Ovary (tissue), 7 donors: ENCODE measurements at regions not wholly inside any gene's neighbourhood (a gene's known extent, or its start where the extent isn't known, plus 50 kb on each side); places are given as distances from the start of the nearest gene placed in this dataset.

Experiments
- DNase-seq, 5 donors: peaks; one replicate each; pipeline ENCODE4 v3.0.0-alpha.2; 2019 to 2020
- H3K27ac ChIP-seq, 2 donors: fragments of 200-600 bp; one replicate each; pipeline versions ENCODE4 v1.5.1 to v1.8.0; 2019 to 2022
- H3K27me3 ChIP-seq: fragments of 200-600 bp; one replicate; pipeline ENCODE4 v1.8.0; 2022
- H3K36me3 ChIP-seq: fragments of 200-600 bp; sonication (generic); one replicate; pipeline ENCODE4 v1.5.1; 2019
- H3K4me1 ChIP-seq: one replicate; pipeline ENCODE4 v1.8.1; 2013; ENCODE audit warnings: mild to moderate bottlenecking, moderate library complexity; ENCODE audit not compliant: insufficient read depth
- H3K4me3 ChIP-seq: fragments of 200-600 bp; sonication (generic); one replicate; pipeline ENCODE4 v1.5.1; 2017
- H3K9me3 ChIP-seq, 2 donors: fragments of 200-600 bp in 1 of 2; sonication (generic) in 1 of 2; one replicate each; pipeline versions ENCODE4 v1.5.1 to v1.8.1; 2013 to 2019; ENCODE audit warnings: mild to moderate bottlenecking in 1 of 2, moderate library complexity in 1 of 2
- EP300 ChIP-seq: sonication (generic); formaldehyde crosslinking; IDR thresholded peaks from one replicate; pipeline ENCODE4 v1.6.1; 2017; ENCODE audit warnings: antibody characterized with exemption
- POLR2A ChIP-seq: fragments of 450-650 bp; IDR thresholded peaks from one replicate; pipeline ENCODE4 v1.6.1; 2017; ENCODE audit warnings: antibody characterized with exemption, mild to moderate bottlenecking, moderate library complexity
- WGBS, 3 donors: extraction: QIAGEN DNeasy Blood & Tissue Kit in 1 of 3; methylation state at CpG; one replicate each; pipeline versions ENCODE4 v1.1.5 to v1.1.7; 2013 to 2017; 5-methylcytosine and 5-hydroxymethylcytosine counted together
- intact Hi-C, 4 donors: fragments of 100-400 bp; cut with DNase I; formaldehyde crosslinking; loops; one replicate each; pipeline versions ENCODE4 v1.11.0 to v1.15.1; 2022 to 2023
- TF ChIP-seq, protein P1 (sequence below), 3 donors: fragments of 450-650 bp in 2 of 3; fragments of 200-600 bp in 1 of 3; IDR thresholded peaks; one replicate each; pipeline versions ENCODE4 v1.5.1 to v1.8.0; 2016 to 2022; ENCODE audit warnings: antibody characterized with exemption in 3 of 3, mild to moderate bottlenecking in 1 of 3
- donor health status: DM: no; HTN: no; CAD: no; lungs with moderate emphysema.
- donor health status: DM: no; HTN: no; CAD: no.
- donor health status: Bipolar disorder and iron deficiency.
- donor health status: DM: no; HTN: no; CAD: no.
- donor health status: DM: yes; HTN: yes; CAD: no.

DNA sequence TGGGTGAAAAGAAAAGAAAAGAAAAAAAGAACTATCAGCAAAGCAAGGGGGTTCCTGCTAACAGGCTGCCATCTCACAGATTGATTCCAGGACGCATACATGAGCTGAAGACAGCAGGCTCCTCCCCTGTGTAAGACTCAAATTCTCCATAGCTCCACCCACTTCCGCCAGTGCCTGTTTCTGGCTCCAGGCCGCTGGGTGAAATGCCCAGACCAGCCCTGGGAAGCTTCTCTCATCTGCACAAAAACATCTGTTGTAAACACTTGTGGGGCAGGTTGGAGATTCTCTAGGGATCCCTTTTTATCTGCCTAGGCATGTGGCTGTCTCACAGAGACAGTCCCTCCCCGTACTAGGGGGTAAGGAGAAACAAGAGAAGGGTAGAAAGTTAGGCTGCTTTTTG, 1054.4 kb upstream of the SPRY2 start:
- H3K9me3 ChIP-seq = no peaks in the 10 kb centered on the region
- H3K4me1 ChIP-seq = no peaks in the 10 kb centered on the region
- no peaks in the 10 kb centered on the region for H3K27me3 ChIP-seq
- TF ChIP-seq, protein P1, sequence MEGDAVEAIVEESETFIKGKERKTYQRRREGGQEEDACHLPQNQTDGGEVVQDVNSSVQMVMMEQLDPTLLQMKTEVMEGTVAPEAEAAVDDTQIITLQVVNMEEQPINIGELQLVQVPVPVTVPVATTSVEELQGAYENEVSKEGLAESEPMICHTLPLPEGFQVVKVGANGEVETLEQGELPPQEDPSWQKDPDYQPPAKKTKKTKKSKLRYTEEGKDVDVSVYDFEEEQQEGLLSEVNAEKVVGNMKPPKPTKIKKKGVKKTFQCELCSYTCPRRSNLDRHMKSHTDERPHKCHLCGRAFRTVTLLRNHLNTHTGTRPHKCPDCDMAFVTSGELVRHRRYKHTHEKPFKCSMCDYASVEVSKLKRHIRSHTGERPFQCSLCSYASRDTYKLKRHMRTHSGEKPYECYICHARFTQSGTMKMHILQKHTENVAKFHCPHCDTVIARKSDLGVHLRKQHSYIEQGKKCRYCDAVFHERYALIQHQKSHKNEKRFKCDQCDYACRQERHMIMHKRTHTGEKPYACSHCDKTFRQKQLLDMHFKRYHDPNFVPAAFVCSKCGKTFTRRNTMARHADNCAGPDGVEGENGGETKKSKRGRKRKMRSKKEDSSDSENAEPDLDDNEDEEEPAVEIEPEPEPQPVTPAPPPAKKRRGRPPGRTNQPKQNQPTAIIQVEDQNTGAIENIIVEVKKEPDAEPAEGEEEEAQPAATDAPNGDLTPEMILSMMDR (IDR thresholded peaks at IDR 0.05) = no peak
- TF ChIP-seq EP300 (no peak), POLR2A (no peak)
- no peak for DNase-seq
- H3K27ac ChIP-seq = no peak overlapping the region
- no peak overlapping the region for H3K4me3 ChIP-seq
- intact Hi-C loops = no loop called here
- 57 to 75% (median 66%) methylated on average over 4 of the region's 4 CpGs for WGBS, 3 donors
- H3K36me3 ChIP-seq = no peaks in the 10 kb centered on the region

DNA sequence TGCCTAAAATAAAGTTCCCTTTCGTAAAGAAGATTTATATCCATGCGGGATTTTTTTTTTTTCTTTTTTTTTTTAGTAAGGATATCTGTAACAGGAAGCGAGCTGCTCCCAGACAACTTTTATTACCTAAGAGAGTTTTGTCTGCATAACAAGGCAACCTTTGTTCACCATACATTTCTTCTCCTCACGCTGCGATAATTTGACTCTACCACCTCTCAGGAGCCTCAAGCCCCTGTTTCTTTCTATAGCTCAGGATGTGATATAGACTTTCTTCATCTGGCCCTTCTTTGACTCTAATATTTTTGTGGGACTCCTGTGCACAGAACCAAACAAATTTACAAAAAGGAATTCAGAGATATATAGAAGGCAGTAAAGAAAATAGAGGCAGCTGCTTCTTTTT, 1053.7 kb upstream of the SPRY2 start:
- Histone ChIP-seq H3K27ac (no peak overlapping the region), H3K4me3 (no peak overlapping the region), H3K9me3 (no peaks in the 10 kb centered on the region), H3K27me3 (no peaks in the 10 kb centered on the region), H3K36me3 (no peaks in the 10 kb centered on the region), H3K4me1 (no peaks in the 10 kb centered on the region)
- 46 to 78% (median 73%) methylated on average over 5 of the region's 5 CpGs for WGBS, 3 donors
- TF ChIP-seq EP300 (no peak), POLR2A (no peak)
- TF ChIP-seq, protein P1 (IDR thresholded peaks at IDR 0.05) = no peak
- DNase-seq = no peak
- intact Hi-C loops = no loop called here

DNA sequence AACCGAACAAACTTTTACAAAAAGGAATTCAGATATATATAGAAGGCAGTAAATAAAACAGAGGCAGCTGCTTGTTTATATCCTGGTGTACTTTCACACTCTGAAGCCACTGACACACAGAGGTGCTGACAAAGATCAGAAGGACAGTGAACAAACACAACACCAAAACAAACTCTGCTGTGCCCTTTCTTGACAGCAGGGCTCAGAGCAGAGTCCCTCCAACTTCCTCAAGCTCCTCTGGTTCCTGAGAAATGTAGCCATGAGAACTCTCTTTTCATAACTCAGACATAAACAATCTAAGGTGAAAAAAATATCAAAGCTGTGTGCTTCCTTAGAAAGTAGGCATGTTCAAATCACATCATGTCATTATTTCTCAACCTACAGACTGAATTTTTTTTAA, 1052.8 kb upstream of the SPRY2 start:
- no peak overlapping the region for H3K27ac ChIP-seq
- WGBS, 3 donors = 13 to 45% (median 29%) methylated on average over 1 of the region's 1 CpG
- no peak for DNase-seq
- TF ChIP-seq POLR2A = no peak
- TF ChIP-seq, protein P1 (IDR thresholded peaks at IDR 0.05) = no peak
- no peak for TF ChIP-seq EP300
- H3K4me1 ChIP-seq = no peaks in the 10 kb centered on the region
- intact Hi-C loops = no loop called here
- no peak overlapping the region for H3K4me3 ChIP-seq
- no peaks in the 10 kb centered on the region for H3K36me3 ChIP-seq
- no peaks in the 10 kb centered on the region for H3K27me3 ChIP-seq
- H3K9me3 ChIP-seq = no peaks in the 10 kb centered on the region

DNA sequence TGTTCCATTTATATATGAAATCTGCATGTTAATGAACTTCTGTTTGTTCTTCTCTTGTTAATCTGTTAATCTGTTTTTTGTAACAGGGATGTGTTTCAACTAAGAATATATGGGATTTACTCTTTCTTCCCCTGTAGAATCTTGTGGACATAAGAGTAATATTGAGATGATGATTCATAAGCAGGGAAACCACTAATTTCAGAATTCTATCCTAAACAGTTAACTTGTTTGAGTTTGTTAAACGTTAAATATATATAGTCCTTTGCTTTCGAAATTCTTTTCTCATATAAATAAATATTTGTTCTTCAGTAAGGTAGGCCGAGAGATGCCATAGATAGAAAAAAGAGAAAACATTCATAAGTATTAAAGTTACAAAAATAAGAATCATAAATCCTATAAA, 1052.2 kb upstream of the SPRY2 start:
- no peaks in the 10 kb centered on the region for H3K4me1 ChIP-seq
- no peak overlapping the region for H3K4me3 ChIP-seq

More for the DNA sequence above, 1052.2 kb upstream of the SPRY2 start:
- intact Hi-C loops = no loop called here
- WGBS, 3 donors = 51 to 67% (median 55%) methylated on average over 3 of the region's 3 CpGs
- no peaks in the 10 kb centered on the region for H3K27me3 ChIP-seq
- H3K36me3 ChIP-seq = no peaks in the 10 kb centered on the region
- H3K9me3 ChIP-seq = no peaks in the 10 kb centered on the region
- DNase-seq = no peak
- TF ChIP-seq POLR2A (no peak), EP300 (no peak)
- TF ChIP-seq, protein P1 (IDR thresholded peaks at IDR 0.05) = no peak
- no peak overlapping the region for H3K27ac ChIP-seq
